Ovary (tissue), 3 donors: ENCODE measurements at regions not wholly inside any gene's neighbourhood (a gene's known extent, or its start where the extent isn't known, plus 50 kb on each side); places are given as distances from the start of the nearest gene placed in this dataset.

ENCODE experiments used
- POLR2A ChIP-seq: fragments of 450-650 bp; IDR thresholded peaks from one replicate; pipeline ENCODE4 v1.6.1; 2017; ENCODE audit warnings: antibody characterized with exemption, mild to moderate bottlenecking, moderate library complexity
- TF ChIP-seq, protein P1 (sequence below), 3 donors: fragments of 450-650 bp in 2 of 3; fragments of 200-600 bp in 1 of 3; IDR thresholded peaks; one replicate each; pipeline versions ENCODE4 v1.5.1 to v1.8.0; 2016 to 2022; ENCODE audit warnings: antibody characterized with exemption in 3 of 3, mild to moderate bottlenecking in 1 of 3
- donor health status: DM: no; HTN: no; CAD: no.

DNA sequence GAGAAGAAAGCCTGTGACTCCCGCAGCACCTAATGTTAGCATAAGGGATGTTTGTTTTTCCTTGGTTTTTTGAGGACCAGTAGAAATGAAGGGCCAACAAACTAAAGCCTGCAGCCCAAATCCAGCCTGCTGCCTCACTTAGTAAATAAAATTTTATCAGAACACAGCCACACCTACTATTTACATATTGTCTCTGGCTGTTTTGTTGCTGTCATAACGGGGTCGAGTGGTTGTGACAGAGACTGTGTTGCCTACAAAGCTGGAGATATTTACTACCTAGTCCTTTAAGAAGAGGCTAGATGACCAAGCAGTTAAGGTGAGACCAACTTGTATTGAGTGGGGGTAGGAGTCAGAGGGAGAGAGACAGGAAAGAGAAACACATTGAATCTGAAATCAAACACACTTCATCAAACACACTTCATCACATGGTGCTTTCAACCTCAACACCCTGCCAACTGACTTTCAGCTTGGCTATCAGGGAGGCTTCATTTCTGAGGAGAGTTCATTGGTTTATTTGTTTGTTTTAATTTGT lies 546.3 kb upstream of the CDH11 start:
- TF ChIP-seq, protein P1, sequence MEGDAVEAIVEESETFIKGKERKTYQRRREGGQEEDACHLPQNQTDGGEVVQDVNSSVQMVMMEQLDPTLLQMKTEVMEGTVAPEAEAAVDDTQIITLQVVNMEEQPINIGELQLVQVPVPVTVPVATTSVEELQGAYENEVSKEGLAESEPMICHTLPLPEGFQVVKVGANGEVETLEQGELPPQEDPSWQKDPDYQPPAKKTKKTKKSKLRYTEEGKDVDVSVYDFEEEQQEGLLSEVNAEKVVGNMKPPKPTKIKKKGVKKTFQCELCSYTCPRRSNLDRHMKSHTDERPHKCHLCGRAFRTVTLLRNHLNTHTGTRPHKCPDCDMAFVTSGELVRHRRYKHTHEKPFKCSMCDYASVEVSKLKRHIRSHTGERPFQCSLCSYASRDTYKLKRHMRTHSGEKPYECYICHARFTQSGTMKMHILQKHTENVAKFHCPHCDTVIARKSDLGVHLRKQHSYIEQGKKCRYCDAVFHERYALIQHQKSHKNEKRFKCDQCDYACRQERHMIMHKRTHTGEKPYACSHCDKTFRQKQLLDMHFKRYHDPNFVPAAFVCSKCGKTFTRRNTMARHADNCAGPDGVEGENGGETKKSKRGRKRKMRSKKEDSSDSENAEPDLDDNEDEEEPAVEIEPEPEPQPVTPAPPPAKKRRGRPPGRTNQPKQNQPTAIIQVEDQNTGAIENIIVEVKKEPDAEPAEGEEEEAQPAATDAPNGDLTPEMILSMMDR (IDR thresholded peaks at IDR 0.05) = no peak
- TF ChIP-seq POLR2A = no peak
